GM12864 (cell line): ENCODE measurements at regions not wholly inside any gene's neighbourhood (a gene's known extent, or its start where the extent isn't known, plus 50 kb on each side); places are given as distances from the start of the nearest gene placed in this dataset.

Experiments
- DNase-seq: peaks from one replicate; pipeline ENCODE4 v3.0.0-alpha.2; 2011; ENCODE audit warnings: low read depth
- H3K4me3 ChIP-seq: 2 replicates; pipeline ENCODE4 v1.5.1; 2011; ENCODE audit warnings: mild to moderate bottlenecking, low read depth, low read length, control low read depth
- CTCF ChIP-seq: IDR thresholded peaks from 2 replicates; pipeline ENCODE4 v1.5.1; 2011; ENCODE audit warnings: low read depth, mild to moderate bottlenecking, moderate library complexity, low read length, control low read depth, inconsistent platforms; ENCODE audit errors: missing control alignments

DNA sequence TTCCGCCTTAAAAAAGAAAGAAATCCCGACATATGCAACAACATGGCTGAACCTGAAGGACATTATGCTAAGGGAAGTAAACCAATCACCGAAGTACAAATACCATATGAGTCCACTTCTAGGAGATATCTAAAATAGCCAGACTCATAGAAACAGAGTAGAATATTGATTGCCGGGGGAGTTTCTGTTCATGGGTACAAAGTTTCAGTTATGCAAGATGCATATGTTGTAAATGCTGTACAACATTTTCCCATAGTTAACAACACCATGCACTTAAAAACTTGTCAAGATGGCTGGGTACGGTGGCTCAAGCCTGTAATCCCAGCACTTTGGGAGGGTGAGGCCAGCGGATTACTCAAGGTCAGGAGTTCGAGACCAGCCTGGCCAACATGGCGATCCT is 251.5 kb upstream of the EEF2KMT start:
- TF ChIP-seq CTCF: no peak
- DNase-seq: no peak
- H3K4me3 ChIP-seq: no peak overlapping the region

- no peak for TF ChIP-seq CTCF
Measured at GRCh38 chr16:5347561-5347960, 250.0 kb upstream of the EEF2KMT start.

DNA sequence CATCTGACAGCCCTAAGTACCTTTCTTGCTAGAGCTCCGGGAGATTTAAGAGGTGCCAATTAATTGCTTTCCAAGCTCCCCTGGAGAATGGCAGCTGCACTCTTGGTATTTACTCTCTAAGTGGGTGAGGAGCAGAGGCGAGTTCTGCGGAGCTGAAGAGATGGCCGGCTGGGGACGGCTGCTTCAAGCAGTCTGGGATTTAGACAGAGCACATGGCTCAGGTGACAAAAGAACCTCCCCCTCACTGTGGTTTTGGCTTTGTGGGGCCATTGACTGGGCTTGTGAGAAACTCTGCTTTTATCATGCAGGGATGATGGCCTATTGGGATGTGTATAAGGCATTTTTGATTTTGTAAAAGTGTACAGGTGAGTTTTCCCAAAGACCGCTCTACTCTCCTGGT is 239.3 kb upstream of the EEF2KMT start:
- no peak for DNase-seq
- H3K4me3 ChIP-seq: no peak overlapping the region
- TF ChIP-seq CTCF: no peak

More at GRCh38 chr16:5347561-5347960, 250.0 kb upstream of the EEF2KMT start:
- no peak overlapping the region for H3K4me3 ChIP-seq
- DNase-seq: no peak

GRCh38 chr16:5333991-5334390 is 236.4 kb upstream of the EEF2KMT start:
- H3K4me3 ChIP-seq: no peak overlapping the region
- no peak for TF ChIP-seq CTCF
- DNase-seq: no peak

DNA sequence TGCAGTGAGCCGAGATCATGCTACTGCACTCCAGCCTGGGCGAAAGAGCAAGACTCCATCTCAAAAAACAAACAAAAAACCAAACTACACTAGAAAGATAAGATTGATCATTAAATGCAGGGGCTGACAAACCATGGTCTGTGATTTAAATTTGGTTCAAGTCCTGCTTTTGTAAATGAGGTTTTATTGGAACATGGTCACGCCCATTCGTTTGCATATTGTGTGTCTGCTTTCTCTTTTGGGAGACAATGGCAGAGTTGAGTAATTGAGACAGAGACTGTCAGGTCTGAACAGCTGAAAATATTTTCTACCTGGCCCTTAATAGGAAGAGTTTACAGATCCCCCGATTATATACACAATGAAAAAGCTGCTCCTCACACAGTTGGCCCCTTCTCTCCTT is 235.5 kb upstream of the EEF2KMT start:
- H3K4me3 ChIP-seq: no peak overlapping the region
- TF ChIP-seq CTCF: no peak
- no peak for DNase-seq

DNA sequence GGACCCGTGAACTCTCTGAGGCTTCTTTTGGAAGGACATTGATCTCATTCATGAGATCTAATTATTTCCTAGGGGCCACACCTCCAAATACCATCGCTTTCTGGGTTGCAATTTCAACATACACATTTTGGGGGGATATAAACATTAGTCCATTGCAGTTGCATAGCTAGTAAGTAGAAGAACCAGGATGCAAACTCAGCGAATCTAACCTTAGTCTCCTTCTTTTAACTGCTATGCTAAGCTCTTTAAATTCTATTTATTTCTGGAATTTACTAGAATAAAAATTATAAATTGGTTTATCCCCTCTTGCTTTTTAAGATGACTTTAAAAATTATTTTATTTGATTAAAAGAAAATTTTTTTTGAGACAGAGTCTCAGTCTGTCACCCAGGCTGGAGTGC is 232.5 kb upstream of the EEF2KMT start:
- no peak for DNase-seq
- no peak for TF ChIP-seq CTCF
- no peak overlapping the region for H3K4me3 ChIP-seq

DNA sequence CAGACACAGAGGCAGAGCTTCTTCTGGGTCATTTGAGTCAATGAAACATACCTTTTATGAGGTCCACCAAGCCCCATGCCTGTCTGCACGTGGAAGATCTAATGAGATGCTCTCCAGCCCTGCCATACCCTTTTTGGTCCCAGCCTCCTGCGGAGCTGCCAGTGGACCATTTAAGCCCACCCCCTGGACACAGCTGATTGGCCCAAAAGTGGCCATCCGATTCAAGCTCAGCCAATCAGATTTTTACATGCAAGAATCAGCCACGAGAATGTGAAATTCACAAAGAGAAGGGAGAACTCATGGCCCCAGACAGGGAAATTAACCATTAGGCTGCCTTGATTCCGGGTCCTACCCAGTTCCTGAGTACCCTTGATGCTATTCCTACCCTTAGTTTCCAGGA is 231.0 kb upstream of the EEF2KMT start:
- DNase-seq: no peak
- H3K4me3 ChIP-seq: no peak overlapping the region
- TF ChIP-seq CTCF: no peak
